ENCODE measurements at regions not wholly inside any gene's neighbourhood (a gene's known extent, or its start where the extent isn't known, plus 50 kb on each side); places are given as distances from the start of the nearest gene placed in this dataset.

DNA sequence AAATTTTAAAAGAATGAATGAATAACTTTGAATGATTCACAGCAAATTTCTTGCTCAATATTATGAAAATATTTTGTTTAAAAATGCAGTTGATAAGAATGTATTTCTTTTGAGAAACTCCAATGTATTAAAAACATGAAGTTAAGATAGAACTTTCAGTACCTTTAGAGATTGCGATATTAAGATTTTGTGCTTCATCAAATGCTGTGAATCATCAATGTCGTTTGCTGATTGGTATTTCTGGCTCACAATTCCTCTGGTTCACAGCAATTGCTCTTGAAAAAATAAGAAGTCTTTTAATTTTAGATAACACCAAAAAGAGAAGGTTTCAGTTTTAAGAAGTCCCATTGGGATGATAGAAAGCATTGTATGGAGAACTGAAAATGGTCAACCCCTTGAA lies 228.7 kb downstream of the IKZF2 start:
- H3K27me3 ChIP-seq, result no peaks in the 10 kb centered on the region
- DNase-seq, result no peak
- no peaks in the 10 kb centered on the region for H3K4me1 ChIP-seq
- H3K4me3 ChIP-seq, result no peak overlapping the region
- H3K9me3 ChIP-seq (replicated peaks), result no peaks in the 10 kb centered on the region
- no peak overlapping the region for H3K27ac ChIP-seq
- H3K36me3 ChIP-seq, result no peaks in the 10 kb centered on the region

DNA sequence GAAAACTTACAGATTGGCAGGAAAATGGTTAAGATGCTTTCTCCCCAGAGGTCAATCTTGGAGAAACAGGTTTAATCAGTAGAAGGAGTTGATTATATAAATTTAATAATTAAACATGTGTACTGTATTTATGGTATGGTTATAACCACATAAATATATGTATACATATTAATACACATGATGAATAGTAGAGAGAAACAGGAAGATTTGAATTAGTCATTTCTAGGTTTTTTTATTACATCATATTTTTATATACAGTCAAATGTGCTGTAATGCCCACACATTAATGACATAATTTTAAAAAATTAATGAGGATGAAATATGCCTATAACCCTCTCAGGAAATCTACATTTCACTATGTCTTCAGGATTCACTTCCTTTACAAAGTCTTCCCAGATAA lies 229.7 kb downstream of the IKZF2 start:
- no peaks in the 10 kb centered on the region for H3K27me3 ChIP-seq
- no peak overlapping the region for H3K27ac ChIP-seq

GRCh38 chr2:212921061-212921460 lies 230.4 kb downstream of the IKZF2 start:
- Histone ChIP-seq H3K36me3 (no peaks in the 10 kb centered on the region), H3K27me3 (no peaks in the 10 kb centered on the region), H3K27ac (no peak overlapping the region), H3K9me3 (replicated peaks) (no peaks in the 10 kb centered on the region), H3K4me3 (no peak overlapping the region), H3K4me1 (no peaks in the 10 kb centered on the region)
- DNase-seq, result no peak

More for the DNA sequence above, 229.7 kb downstream of the IKZF2 start:
- Histone ChIP-seq H3K4me3 (no peak overlapping the region), H3K9me3 (replicated peaks) (no peaks in the 10 kb centered on the region), H3K4me1 (no peaks in the 10 kb centered on the region), H3K36me3 (no peaks in the 10 kb centered on the region)
- no peak for DNase-seq

- no peak overlapping the region for H3K27ac ChIP-seq
These were observed 232.2 kb downstream of the IKZF2 start for GRCh38 chr2:212919238-212919637.

DNA sequence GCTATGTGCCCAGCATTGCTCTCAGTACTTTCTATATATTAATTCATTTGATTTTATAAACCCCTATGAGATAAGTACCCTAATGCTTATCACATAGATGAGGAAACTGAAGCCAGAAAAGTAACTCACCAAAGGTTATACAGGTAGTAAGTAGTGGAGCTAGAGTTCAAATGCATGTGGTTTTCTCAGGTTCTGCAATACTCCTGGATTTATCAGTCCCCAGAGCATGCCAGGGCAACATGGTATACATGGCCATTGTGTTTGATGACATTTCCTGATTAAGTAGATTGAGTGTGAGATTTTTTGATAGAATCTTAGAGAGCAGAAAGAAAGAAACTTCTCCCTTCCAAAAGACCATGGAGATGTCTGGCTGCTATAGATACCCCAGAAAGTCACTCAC lies 233.1 kb downstream of the IKZF2 start:
- H3K9me3 ChIP-seq (replicated peaks), result no peaks in the 10 kb centered on the region
- no peaks in the 10 kb centered on the region for H3K36me3 ChIP-seq
- H3K4me3 ChIP-seq, result no peak overlapping the region
- no peaks in the 10 kb centered on the region for H3K4me1 ChIP-seq
- DNase-seq, result no peak
- no peaks in the 10 kb centered on the region for H3K27me3 ChIP-seq
- no peak overlapping the region for H3K27ac ChIP-seq

More at GRCh38 chr2:212919238-212919637, 232.2 kb downstream of the IKZF2 start:
- Histone ChIP-seq H3K4me1 (no peaks in the 10 kb centered on the region), H3K4me3 (no peak overlapping the region), H3K27me3 (no peaks in the 10 kb centered on the region), H3K9me3 (replicated peaks) (no peaks in the 10 kb centered on the region), H3K36me3 (no peaks in the 10 kb centered on the region)
- DNase-seq, result no peak

DNA sequence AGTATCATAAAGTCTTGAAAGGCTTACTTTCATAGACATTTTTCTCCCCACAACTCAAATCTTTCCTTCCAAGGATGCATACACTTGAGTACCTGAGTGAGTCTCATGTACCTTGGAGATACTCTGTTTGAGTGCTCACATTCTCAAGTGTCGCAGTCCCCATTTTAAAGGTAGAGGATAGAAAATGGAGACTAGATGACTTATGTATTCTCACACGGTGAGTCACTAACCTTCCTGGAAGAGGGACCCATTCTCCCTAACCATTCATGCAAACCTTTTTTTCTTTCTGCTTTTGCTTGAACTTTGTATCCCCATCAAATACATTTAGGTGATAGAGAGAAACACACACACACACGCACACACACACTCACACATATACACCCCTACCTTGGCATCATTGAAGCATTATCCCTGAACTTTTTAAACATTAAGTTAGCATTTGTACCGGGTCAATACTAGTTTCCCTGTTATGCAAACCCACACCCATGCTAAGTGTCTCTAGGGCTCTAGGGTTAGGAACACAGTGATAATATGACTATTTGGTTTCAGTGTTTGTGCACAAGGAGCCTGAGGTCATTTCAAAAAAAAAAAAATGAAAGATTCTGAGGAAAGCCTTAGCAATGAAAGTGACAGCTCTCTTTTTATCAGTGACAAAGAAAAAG lies 236.2 kb downstream of the IKZF2 start:
- Histone ChIP-seq H3K27me3 (no peaks in the 10 kb centered on the region), H3K36me3 (no peaks in the 10 kb centered on the region), H3K9me3 (replicated peaks) (no peaks in the 10 kb centered on the region), H3K4me3 (no peak overlapping the region), H3K4me1 (no peaks in the 10 kb centered on the region), H3K27ac (no peak overlapping the region)
- no peak for DNase-seq

DNA sequence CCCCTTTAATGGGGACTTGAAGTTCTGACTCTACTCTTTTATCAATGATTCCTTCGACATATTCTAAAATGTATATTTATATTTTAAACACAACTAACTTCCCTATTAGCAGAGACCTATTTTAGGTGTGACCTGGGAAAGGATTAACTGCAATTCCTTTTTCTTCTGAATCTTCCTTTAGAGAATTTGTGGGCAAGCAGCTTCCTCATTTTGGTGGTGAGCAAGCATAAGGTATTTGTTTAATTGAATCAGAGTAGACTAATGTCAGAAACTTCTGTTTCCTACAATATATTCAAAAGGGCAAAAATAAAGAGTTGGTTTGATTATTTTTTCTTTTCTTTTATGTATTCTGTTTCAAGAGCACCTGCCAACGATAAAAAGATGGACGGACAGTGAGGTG lies 237.0 kb downstream of the IKZF2 start:
- no peaks in the 10 kb centered on the region for H3K4me1 ChIP-seq
- no peaks in the 10 kb centered on the region for H3K27me3 ChIP-seq
- no peak for DNase-seq
- H3K9me3 ChIP-seq (replicated peaks), result no peaks in the 10 kb centered on the region
- no peaks in the 10 kb centered on the region for H3K36me3 ChIP-seq
- H3K4me3 ChIP-seq, result no peak overlapping the region
- H3K27ac ChIP-seq, result no peak overlapping the region

- H3K9me3 ChIP-seq (replicated peaks), result no peaks in the 10 kb centered on the region
- H3K36me3 ChIP-seq, result no peaks in the 10 kb centered on the region
- H3K4me1 ChIP-seq, result no peaks in the 10 kb centered on the region
- DNase-seq, result no peak
- H3K27me3 ChIP-seq, result no peaks in the 10 kb centered on the region
- H3K4me3 ChIP-seq, result no peak overlapping the region
- no peak overlapping the region for H3K27ac ChIP-seq
These were observed 237.6 kb downstream of the IKZF2 start for GRCh38 chr2:212913640-212914306.

DNA sequence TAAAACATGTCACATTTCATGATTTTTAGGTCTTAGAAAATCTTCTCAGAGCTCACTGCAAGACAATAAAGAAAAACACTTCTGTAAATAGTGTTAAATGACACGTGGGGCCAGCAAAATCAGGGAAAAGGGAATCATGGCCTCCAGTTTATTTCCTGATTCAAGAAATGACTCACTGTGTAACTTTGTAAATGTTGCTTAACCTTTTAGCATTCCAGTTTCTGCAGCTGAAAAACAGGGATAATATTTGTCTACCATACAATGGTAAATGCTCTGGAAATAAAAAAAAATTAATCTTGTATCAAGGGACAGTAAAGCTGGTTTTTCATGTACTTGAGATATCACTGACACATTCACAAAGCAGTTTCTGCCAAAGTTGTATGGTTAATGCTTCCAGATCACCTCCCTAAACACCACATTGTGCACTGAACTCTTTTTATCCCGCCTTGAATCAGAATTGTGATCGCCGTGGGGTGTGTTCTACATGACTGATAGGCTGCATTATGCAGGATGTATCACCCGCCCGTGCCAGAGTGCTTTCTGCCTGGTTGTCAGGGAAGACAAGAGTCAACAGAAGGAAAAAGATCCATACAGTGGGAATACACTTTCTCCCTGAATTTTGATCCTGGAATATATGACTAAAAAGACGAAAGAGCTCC lies 238.8 kb downstream of the IKZF2 start:
- H3K9me3 ChIP-seq (replicated peaks), result no peaks in the 10 kb centered on the region
- H3K4me1 ChIP-seq, result no peaks in the 10 kb centered on the region
- no peak overlapping the region for H3K4me3 ChIP-seq
- H3K27me3 ChIP-seq, result no peaks in the 10 kb centered on the region
- no peak for DNase-seq
- no peaks in the 10 kb centered on the region for H3K36me3 ChIP-seq
- no peak overlapping the region for H3K27ac ChIP-seq

DNA sequence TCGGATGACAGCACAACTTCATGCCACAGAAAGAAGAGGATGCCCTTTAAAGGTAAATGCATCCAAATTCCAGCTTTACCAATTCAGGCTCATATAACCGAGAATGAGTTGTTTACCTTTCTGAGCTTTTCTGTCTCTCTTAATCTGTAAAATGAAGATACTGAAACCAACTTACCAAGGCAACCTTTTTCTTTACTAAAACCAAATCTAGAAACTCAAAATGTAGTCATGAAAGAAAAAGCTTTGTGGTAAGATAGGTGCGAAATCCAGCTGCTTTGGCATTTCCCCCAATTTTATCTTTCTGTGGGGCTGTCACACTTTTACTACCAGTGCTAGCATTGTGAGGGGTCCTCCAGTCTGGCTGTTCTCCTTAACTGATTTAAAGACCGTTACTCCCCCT lies 240.4 kb downstream of the IKZF2 start:
- no peak for DNase-seq
- Histone ChIP-seq H3K4me3 (no peak overlapping the region), H3K27me3 (no peaks in the 10 kb centered on the region), H3K4me1 (no peaks in the 10 kb centered on the region), H3K9me3 (replicated peaks) (no peaks in the 10 kb centered on the region), H3K27ac (no peak overlapping the region), H3K36me3 (no peaks in the 10 kb centered on the region)

DNA sequence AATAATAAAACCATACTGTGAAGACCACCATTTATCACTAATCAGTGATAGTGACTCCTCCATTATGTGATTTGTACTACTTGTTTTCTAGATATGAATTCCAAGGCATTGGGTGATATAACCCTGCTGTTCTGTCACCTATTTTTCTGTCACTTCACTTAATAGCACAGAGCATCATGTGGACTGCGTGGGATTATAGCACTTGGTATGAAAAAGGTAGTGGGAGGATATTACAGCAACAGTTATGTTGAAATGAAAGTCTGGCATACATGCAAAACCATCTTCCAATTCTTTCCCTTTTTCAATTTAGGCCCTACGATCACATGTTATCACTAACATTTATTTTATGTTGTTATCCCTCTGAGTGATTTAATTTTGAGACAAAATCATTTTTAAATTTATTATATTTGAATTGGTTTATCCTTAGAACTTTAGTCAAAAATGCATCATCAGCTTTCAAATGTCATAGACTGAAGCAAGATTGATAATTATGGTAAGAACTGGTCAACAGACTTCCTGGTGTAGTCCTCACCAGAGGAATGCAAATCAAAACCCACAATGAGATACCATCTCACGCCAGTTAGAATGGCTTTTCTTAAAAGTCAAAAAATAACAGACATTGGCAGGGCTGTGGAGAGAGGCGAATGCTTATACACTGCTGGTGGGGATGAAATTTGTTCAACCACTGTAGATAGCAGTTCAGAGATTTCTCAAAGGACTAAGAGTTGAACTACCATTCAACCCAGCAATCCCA lies 242.6 kb downstream of the IKZF2 start:
- DNase-seq, result no peak
- Histone ChIP-seq H3K4me1 (no peaks in the 10 kb centered on the region), H3K27ac (no peak overlapping the region), H3K36me3 (no peaks in the 10 kb centered on the region), H3K9me3 (replicated peaks) (no peaks in the 10 kb centered on the region), H3K27me3 (no peaks in the 10 kb centered on the region), H3K4me3 (no peak overlapping the region)

GRCh38 chr2:212908031-212908430 lies 243.4 kb downstream of the IKZF2 start:
- Histone ChIP-seq H3K27me3 (no peaks in the 10 kb centered on the region), H3K36me3 (no peaks in the 10 kb centered on the region), H3K4me1 (no peaks in the 10 kb centered on the region), H3K9me3 (replicated peaks) (no peaks in the 10 kb centered on the region), H3K4me3 (no peak overlapping the region), H3K27ac (no peak overlapping the region)
- no peak for DNase-seq

DNA sequence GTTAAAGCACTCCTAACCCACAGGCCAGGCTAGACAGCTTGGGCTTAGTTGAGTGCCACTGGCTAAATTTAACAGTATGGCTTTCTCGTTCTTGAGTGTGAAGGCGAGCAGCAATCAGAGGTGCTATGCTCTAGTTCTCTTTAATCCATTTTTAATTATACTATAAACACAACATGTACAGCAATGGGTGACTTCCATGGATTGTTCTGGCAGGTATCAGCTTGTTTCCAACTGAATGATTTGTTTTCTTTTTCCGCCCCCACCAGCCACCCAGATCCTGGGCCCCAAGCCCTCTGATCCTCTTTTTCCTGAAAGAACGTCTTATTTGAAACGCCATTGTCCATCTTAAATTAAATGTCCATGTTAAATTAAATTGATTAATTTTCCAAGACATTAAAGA lies 244.8 kb downstream of the IKZF2 start:
- no peak for DNase-seq
- Histone ChIP-seq H3K36me3 (no peaks in the 10 kb centered on the region), H3K27ac (no peak overlapping the region), H3K9me3 (replicated peaks) (no peaks in the 10 kb centered on the region), H3K4me1 (no peaks in the 10 kb centered on the region), H3K4me3 (no peak overlapping the region), H3K27me3 (no peaks in the 10 kb centered on the region)

GRCh38 chr2:212905640-212906201 lies 245.7 kb downstream of the IKZF2 start:
- DNase-seq, result no peak
- Histone ChIP-seq H3K36me3 (no peaks in the 10 kb centered on the region), H3K27ac (no peak overlapping the region), H3K27me3 (no peaks in the 10 kb centered on the region), H3K4me1 (no peaks in the 10 kb centered on the region), H3K9me3 (replicated peaks) (no peaks in the 10 kb centered on the region), H3K4me3 (no peak overlapping the region)

- H3K36me3 ChIP-seq, result no peaks in the 10 kb centered on the region
- DNase-seq, result no peak
- H3K27me3 ChIP-seq, result no peaks in the 10 kb centered on the region
- no peak overlapping the region for H3K27ac ChIP-seq
- H3K4me3 ChIP-seq, result no peak overlapping the region
- H3K9me3 ChIP-seq (replicated peaks), result no peaks in the 10 kb centered on the region
- H3K4me1 ChIP-seq, result no peaks in the 10 kb centered on the region
These were observed 246.8 kb downstream of the IKZF2 start for GRCh38 chr2:212904646-212905045.

Measured in SJCRH30 (cell line).